ENCODE measurements at regions not wholly inside any gene's neighbourhood (a gene's known extent, or its start where the extent isn't known, plus 50 kb on each side); places are given as distances from the start of the nearest gene placed in this dataset.

- DNase-seq (ENCODE audit: low read depth in 1 of 2, low spot score in 1 of 2): no peak
- no peak for TF ChIP-seq CTCF (IDR thresholded peaks at IDR 0.05; ENCODE audit: low read depth, low read length)
These were observed 1526.2 kb upstream of the IGFBP7 start for GRCh38 chr4:58636381-58636780.

GRCh38 chr4:58617226-58617625 is 1507.0 kb upstream of the IGFBP7 start:
- DNase-seq (ENCODE audit: low read depth in 1 of 2, low spot score in 1 of 2): no peak
- no peaks in the 10 kb centered on the region for H3K4me1 ChIP-seq (ENCODE audit: low read depth)
- H3K36me3 ChIP-seq: no peaks in the 10 kb centered on the region
- no peak overlapping the region for H3K27ac ChIP-seq
- H3K9me3 ChIP-seq (ENCODE audit: low read depth): no peaks in the 10 kb centered on the region
- H3K4me3 ChIP-seq: no peak overlapping the region
- TF ChIP-seq CTCF (IDR thresholded peaks at IDR 0.05; ENCODE audit: low read depth, low read length): no peak
- H3K27me3 ChIP-seq: no peaks in the 10 kb centered on the region

More at GRCh38 chr4:58636381-58636780, 1526.2 kb upstream of the IGFBP7 start:
- Histone ChIP-seq H3K9me3 (ENCODE audit: low read depth) (no peaks in the 10 kb centered on the region), H3K27me3 (no peaks in the 10 kb centered on the region), H3K4me1 (ENCODE audit: low read depth) (no peaks in the 10 kb centered on the region), H3K36me3 (no peaks in the 10 kb centered on the region), H3K27ac (no peak overlapping the region), H3K4me3 (no peak overlapping the region)

GRCh38 chr4:58611012-58611411 is 1500.8 kb upstream of the IGFBP7 start:
- Histone ChIP-seq H3K4me3 (no peak overlapping the region), H3K36me3 (no peaks in the 10 kb centered on the region), H3K4me1 (ENCODE audit: low read depth) (peaks cover 13% of the 10 kb centered on the region), H3K27ac (no peak overlapping the region), H3K9me3 (ENCODE audit: low read depth) (no peaks in the 10 kb centered on the region), H3K27me3 (no peaks in the 10 kb centered on the region)
- no peak for DNase-seq (ENCODE audit: low read depth in 1 of 2, low spot score in 1 of 2)
- TF ChIP-seq CTCF (IDR thresholded peaks at IDR 0.05; ENCODE audit: low read depth, low read length): no peak

- Histone ChIP-seq H3K4me3 (no peak overlapping the region), H3K27ac (no peak overlapping the region), H3K36me3 (no peaks in the 10 kb centered on the region), H3K4me1 (ENCODE audit: low read depth) (peaks cover 13% of the 10 kb centered on the region), H3K9me3 (ENCODE audit: low read depth) (no peaks in the 10 kb centered on the region), H3K27me3 (no peaks in the 10 kb centered on the region)
- TF ChIP-seq CTCF (IDR thresholded peaks at IDR 0.05; ENCODE audit: low read depth, low read length): no peak
- DNase-seq (ENCODE audit: low read depth in 1 of 2, low spot score in 1 of 2): no peak
These were observed 1496.1 kb upstream of the IGFBP7 start for GRCh38 chr4:58606303-58606702.

- Histone ChIP-seq H3K36me3 (no peaks in the 10 kb centered on the region), H3K27me3 (no peaks in the 10 kb centered on the region), H3K4me3 (no peak overlapping the region), H3K27ac (no peak overlapping the region), H3K4me1 (ENCODE audit: low read depth) (peaks cover 13% of the 10 kb centered on the region), H3K9me3 (ENCODE audit: low read depth) (no peaks in the 10 kb centered on the region)
- TF ChIP-seq CTCF (IDR thresholded peaks at IDR 0.05; ENCODE audit: low read depth, low read length): no peak
- no peak for DNase-seq (ENCODE audit: low read depth in 1 of 2, low spot score in 1 of 2)
These were observed 1493.8 kb upstream of the IGFBP7 start for GRCh38 chr4:58603951-58604350.

Measured in cardiac muscle cell (in vitro differentiated cells and primary cell).